Skeletal muscle satellite cell (primary cell): ENCODE measurements at regions not wholly inside any gene's neighbourhood (a gene's known extent, or its start where the extent isn't known, plus 50 kb on each side); places are given as distances from the start of the nearest gene placed in this dataset.
"Not testable (repeated sequence)": the region's sequence is repeated elsewhere in the genome, so short reads cannot be mapped to it uniquely, and the experiment has no call there.

ENCODE experiments used
- H3K27me3 ChIP-seq: 2 replicates; pipeline ENCODE4 v1.7.0; 2013; ENCODE audit warnings: low read length; ENCODE audit not compliant: control insufficient read depth, insufficient read depth
- H3K36me3 ChIP-seq: 2 replicates; pipeline ENCODE4 v1.7.0; 2013; ENCODE audit warnings: mild to moderate bottlenecking, control low read depth, low read length; ENCODE audit not compliant: insufficient read depth
- H3K4me1 ChIP-seq: 2 replicates; pipeline ENCODE4 v1.7.0; 2013; ENCODE audit warnings: low read length; ENCODE audit not compliant: control insufficient read depth, insufficient read depth
- H3K4me2 ChIP-seq: 2 replicates; pipeline ENCODE4 v1.7.0; 2013; ENCODE audit warnings: mild to moderate bottlenecking, low read length
- H3K4me3 ChIP-seq: 2 replicates; pipeline ENCODE4 v1.7.0; 2013; ENCODE audit warnings: low read length
- H3K9ac ChIP-seq: 2 replicates; pipeline ENCODE4 v1.7.0; 2013; ENCODE audit warnings: mild to moderate bottlenecking, low read depth, low read length, moderate library complexity
- H3K9me3 ChIP-seq: replicated peaks from 2 replicates; pipeline ENCODE4 v1.7.0; 2013; ENCODE audit warnings: mild to moderate bottlenecking, control low read depth, low read length

DNA sequence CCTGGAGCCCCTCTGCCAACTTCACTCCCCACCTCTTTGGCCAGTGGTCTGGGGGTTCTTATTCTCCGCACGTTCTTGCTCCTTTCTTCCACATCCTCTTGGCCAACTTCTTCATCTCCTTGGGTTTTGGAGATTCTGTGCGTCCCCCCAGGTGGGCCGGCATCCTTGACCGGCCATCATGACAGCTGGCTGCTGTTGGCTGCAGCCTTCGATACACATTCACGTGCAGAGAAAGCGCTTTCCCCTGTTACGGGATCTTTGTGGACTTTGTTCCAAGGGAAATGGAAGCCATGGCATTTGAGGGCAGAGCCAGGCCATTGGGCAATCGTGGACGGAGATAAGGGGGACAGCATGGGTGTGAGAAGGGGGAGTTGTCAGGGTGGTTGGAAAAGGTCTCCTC lies 241.1 kb upstream of the HDAC4 start:
- H3K4me1 ChIP-seq, H3K27me3 ChIP-seq: not testable (repeated sequence)

DNA sequence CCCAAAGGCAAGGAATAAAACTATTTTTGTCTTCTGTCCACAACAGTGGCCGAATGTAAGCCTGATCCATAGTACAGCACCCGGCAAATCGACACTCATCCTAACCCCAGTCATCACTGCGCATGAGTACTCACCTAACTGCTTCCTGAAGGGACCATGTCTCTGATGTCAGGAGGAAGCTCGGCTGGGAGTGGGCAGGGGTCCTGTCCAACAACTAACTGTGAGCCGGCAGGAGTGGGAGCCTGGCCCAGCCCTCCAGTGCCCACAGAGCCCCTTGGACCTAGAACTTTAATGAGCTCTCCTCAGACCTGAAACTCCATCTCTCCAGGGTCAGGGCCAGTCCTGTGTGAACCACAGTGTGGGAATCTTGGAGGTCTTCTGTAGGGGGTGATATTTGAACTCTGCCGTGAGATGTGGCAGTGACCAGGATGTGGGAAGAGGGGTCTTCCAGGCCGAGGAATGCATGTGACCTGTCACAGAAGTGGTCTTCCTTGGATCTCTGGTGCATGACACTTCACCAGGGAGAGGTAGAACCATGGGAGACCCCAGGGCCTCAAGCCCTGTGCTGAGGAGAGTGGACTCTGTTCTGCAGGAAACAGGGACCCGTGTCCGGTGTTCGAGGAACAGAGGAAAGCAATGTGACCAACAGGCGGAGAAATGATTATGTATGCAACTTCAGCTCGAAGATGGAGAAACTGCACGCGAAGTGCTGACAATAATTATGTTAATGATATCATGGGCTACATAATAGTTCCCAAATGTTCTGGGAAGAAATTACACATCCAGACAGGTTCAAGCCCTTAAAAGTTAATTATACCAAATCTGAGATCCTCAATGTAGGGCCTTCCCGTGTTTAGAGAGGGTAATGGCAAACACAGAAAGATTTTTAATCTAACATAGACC lies 240.1 kb upstream of the HDAC4 start:
- Histone ChIP-seq H3K9me3 (peaks cover 15% of the 10 kb centered on the region), H3K4me2 (no peak overlapping the region), H3K4me3 (no peak overlapping the region), H3K9ac (no peak overlapping the region), H3K4me1 (no peaks in the 10 kb centered on the region), H3K27me3 (no peaks in the 10 kb centered on the region), H3K36me3 (no peaks in the 10 kb centered on the region)

More for the DNA sequence above, 241.1 kb upstream of the HDAC4 start:
- not testable (repeated sequence) for H3K9ac ChIP-seq, H3K4me3 ChIP-seq, H3K4me2 ChIP-seq, H3K36me3 ChIP-seq
- H3K9me3 ChIP-seq = peaks cover 12% of the 10 kb centered on the region

DNA sequence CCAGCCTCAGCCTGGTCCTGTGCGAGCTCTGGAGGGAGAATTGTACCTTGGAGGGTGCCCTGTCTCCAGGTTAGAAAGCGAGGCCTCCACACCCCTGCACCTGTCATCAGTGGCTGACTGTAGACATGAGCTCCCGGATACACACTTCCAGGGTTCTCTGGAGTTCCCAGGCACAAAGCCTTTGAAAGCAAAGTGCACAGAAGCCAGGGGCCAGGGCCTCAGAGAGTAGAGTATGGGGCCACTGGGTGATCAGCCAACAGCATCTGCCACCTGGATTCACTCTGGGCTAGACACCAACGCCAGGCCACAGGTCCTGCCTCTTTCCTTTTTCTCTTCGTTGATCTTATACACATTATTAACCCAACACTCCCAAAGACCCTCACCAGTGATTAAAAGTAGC lies 239.4 kb upstream of the HDAC4 start:
- Histone ChIP-seq H3K4me1 (no peaks in the 10 kb centered on the region), H3K27me3 (no peaks in the 10 kb centered on the region), H3K9me3 (peaks cover 20% of the 10 kb centered on the region), H3K36me3 (no peaks in the 10 kb centered on the region), H3K9ac (no peak overlapping the region), H3K4me2 (no peak overlapping the region), H3K4me3 (no peak overlapping the region)

DNA sequence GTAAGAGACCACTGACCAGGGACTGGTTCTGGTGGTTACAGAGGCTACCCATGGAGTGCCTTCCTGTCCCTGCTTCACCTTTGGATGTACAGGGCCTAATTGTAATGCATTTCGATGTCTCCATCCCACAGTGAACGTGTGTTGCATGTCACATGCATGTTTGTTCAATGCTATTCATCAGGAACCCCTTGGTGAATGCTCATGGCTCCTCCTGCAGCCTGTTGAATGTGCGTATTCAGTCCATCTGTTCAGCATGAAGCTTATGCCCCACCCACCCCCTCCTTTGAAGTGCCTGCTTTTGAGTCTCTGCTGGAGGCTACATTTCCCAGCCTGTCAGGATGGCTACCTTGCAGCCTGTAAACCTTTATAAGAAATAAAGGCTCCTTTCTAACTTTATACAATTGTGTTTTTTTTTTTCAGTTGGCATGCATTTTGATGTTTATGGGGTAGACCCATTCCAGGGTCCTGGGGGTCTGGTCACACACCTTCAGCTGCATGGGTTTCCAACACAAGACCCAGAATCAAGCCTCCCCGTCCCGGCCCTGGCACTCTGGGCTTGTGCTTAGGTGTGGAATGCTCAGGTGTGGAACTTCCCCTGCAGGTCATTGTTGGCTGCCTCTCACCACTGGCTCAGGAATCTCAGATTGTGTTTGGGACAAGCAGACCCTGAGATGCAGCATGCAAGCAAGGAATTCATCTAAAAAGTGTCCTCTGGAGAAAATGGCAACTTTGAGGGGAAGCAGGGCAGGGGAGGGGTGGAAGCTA lies 238.8 kb upstream of the HDAC4 start:
- Histone ChIP-seq H3K9me3 (peaks cover 23% of the 10 kb centered on the region), H3K9ac (no peak overlapping the region), H3K4me1 (no peaks in the 10 kb centered on the region), H3K27me3 (no peaks in the 10 kb centered on the region), H3K36me3 (no peaks in the 10 kb centered on the region), H3K4me3 (no peak overlapping the region), H3K4me2 (no peak overlapping the region)

DNA sequence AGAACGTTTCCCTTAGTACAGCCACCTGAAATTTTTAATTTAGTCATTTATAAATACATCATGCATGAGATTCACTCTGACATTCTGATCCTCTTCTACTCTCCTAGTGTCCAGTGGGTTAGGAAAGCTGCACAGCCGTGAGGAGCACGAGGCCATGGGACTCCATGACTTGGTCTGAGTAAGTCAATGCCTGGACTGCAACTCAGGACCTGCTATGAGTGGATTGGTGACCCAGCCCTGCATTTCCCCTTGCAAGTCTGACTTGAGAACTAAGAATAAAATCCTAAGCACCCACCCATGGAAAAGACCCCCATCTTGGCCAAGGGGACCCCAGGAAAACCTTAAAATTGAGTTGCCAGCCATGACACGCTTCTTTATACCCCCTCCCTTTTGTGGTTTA lies 237.6 kb upstream of the HDAC4 start:
- Histone ChIP-seq H3K4me2 (no peak overlapping the region), H3K36me3 (no peaks in the 10 kb centered on the region), H3K9me3 (peaks cover 19% of the 10 kb centered on the region), H3K4me3 (no peak overlapping the region), H3K4me1 (no peaks in the 10 kb centered on the region), H3K27me3 (no peaks in the 10 kb centered on the region), H3K9ac (no peak overlapping the region)

DNA sequence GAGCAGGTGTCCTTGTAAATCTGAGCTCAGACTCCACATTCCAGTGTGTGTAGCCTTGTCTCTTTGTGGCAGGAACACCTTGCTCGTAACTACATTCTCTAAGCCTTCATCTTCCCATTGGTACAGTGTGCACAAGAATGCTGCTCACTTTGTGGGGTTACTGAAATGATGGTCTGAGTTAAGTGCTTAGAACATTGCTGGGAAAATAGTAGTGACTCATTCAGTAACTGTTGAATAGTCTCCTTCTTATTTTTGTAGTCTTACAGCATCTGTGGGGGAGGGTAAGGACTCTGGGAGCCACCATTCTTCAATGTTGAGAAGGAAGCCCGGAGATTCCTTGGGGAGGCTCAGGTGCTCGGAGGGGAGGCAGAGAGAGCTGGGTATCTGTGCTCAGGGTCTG lies 236.0 kb upstream of the HDAC4 start:
- no peak overlapping the region for H3K4me2 ChIP-seq
- H3K4me3 ChIP-seq = no peak overlapping the region
- H3K9me3 ChIP-seq = peaks cover 18% of the 10 kb centered on the region
- H3K4me1 ChIP-seq = no peaks in the 10 kb centered on the region
- no peak overlapping the region for H3K9ac ChIP-seq
- no peaks in the 10 kb centered on the region for H3K27me3 ChIP-seq
- H3K36me3 ChIP-seq = no peaks in the 10 kb centered on the region

DNA sequence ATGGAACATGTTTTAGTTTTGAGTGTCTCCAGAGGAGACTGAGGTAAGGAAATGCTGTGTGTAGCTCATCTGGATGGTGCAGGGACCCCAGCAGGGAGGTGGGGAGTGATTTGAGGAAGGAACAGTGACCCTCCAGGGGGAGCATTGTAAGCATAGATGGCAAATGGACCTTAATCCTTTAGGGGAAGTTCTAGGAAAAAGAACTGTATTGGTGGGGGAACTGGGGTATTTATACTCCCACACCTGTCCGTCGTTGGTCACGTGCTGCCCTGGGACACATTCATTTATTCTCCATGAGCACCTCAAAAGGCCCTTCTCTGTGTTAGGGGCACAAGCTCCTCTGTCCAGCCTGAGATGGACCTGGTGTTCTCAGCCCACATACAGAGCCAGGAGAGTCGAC lies 233.9 kb upstream of the HDAC4 start:
- H3K9me3 ChIP-seq = peaks cover 11% of the 10 kb centered on the region
- H3K4me2 ChIP-seq = no peak overlapping the region
- no peaks in the 10 kb centered on the region for H3K4me1 ChIP-seq
- no peaks in the 10 kb centered on the region for H3K27me3 ChIP-seq
- H3K9ac ChIP-seq = no peak overlapping the region
- H3K36me3 ChIP-seq = no peaks in the 10 kb centered on the region
- no peak overlapping the region for H3K4me3 ChIP-seq

DNA sequence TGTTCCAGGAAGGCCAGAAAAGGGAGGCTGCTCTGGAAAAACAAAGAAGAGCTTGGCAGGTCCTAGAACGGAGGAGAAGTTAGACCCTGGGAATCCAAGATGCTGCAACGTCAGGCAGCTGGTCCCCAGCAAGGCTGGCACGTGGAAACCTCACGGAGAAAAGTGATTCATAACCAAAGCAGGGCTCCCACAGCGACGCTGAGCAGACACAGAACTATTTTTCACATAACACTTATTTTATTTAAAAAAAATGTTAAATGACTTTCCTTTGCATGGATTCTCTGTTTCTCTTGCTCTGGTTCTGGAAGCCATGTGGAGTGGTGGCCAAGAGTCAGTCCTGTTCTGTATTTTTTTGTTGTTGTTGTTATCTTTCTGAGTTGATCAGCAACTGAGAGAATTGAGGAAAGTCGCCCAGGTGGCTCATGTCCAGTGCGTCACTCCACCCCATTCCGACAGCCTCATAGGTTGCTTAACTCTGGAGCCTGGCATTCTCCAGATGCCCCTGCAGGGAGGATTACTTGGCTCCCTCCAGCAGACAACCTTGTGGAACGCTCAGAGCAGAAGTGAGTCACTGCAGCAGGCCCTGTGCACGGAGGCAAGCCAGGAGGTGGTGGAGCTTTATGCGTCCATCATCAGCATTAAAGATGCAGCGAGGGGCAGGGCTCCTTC lies 229.9 kb upstream of the HDAC4 start:
- no peaks in the 10 kb centered on the region for H3K27me3 ChIP-seq
- H3K4me3 ChIP-seq = no peak overlapping the region
- H3K36me3 ChIP-seq = no peaks in the 10 kb centered on the region
- H3K9me3 ChIP-seq = peaks cover 7% of the 10 kb centered on the region
- no peak overlapping the region for H3K9ac ChIP-seq
- no peak overlapping the region for H3K4me2 ChIP-seq
- no peaks in the 10 kb centered on the region for H3K4me1 ChIP-seq

DNA sequence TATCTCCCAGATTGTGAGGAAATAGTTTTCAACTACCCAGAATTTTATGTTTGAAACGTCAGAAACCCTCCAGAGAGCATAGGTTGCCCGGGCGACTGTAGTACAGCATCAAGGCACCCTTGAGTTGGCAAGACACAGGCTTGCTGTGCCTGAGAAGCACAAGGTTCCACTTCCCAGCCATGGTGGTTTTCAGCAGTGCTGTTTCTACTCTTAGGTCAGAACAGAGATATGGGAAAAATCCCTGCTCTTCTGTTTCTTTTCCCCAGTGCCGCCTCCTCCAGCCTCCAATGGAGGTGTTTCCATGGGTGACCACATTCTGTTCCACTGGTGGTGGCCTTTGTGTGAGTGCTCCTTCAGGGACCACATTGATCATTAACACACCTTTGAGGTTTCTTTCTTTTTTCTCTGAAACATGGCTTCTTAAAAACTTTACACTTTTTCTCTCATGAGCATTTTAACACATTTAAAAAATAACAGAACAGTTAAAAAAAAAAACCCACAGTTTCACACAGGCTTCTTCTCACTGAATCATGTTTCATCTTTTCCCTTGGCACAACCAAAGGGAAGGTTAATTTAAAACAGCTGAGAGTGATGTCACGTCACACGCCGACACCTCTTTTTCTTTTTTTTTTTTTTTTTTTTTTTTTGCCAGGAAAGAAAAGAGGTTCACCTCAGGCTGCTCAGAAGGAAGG lies 229.3 kb upstream of the HDAC4 start:
- Histone ChIP-seq H3K9me3 (peaks cover 2% of the 10 kb centered on the region), H3K27me3 (no peaks in the 10 kb centered on the region), H3K36me3 (no peaks in the 10 kb centered on the region), H3K9ac (no peak overlapping the region), H3K4me3 (no peak overlapping the region), H3K4me1 (no peaks in the 10 kb centered on the region), H3K4me2 (no peak overlapping the region)

DNA sequence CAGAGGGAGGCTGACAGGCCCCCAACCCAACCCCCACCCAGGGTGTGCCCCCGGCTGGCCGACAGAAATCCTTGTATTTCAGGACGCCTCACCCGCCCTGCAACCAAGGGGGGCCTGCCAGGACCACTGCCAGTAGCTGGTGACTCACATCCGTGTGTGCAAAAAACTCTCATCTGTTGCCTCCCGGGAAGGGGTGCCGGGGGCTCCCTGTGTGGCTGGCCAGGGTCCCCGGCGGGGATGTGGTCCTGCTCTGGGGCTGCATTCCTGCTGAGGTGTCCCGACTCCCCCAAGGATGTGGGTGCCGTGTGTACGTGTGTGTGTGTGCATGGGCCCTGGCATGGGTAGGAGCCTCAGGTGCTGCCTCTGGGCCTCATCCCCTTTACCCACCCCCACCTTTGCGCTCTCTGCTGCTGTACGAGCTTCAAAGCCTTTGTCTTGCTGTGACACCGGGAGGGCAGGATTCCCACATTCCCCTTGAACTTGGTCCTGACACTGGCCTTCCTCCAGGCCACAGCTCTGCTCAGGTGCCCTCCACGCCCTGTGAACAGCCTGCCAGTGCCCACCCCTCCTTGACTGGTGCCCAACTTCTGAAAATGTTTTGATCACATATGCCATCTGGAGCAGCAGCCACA lies 226.3 kb upstream of the HDAC4 start:
- no peaks in the 10 kb centered on the region for H3K4me1 ChIP-seq

More for the DNA sequence above, 226.3 kb upstream of the HDAC4 start:
- H3K9me3 ChIP-seq = no peaks in the 10 kb centered on the region
- no peaks in the 10 kb centered on the region for H3K27me3 ChIP-seq
- H3K9ac ChIP-seq = no peak overlapping the region
- no peaks in the 10 kb centered on the region for H3K36me3 ChIP-seq
- no peak overlapping the region for H3K4me2 ChIP-seq
- H3K4me3 ChIP-seq = no peak overlapping the region
